ENCODE measurements at regions not wholly inside any gene's neighbourhood (a gene's known extent, or its start where the extent isn't known, plus 50 kb on each side); places are given as distances from the start of the nearest gene placed in this dataset.

DNA sequence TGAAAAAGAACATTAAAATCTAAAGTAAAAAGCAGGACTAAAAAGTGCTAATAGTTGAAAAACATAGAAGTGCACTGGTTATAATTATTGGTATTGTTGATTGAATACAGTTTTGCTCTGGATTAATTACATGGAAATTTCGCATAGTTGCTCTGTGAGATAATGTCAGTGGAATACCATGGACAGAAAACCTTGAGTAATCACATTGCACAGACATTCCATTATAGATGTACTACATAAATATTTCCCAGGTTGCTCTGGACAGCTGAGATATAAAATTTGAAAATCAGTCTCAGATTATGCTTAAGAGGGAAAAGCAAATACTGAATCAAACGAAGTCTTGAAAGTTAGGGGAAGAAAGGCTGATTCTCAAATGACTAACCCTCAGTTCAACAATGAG lies 439.3 kb upstream of the FLRT2 start:
- TF ChIP-seq, protein P1, sequence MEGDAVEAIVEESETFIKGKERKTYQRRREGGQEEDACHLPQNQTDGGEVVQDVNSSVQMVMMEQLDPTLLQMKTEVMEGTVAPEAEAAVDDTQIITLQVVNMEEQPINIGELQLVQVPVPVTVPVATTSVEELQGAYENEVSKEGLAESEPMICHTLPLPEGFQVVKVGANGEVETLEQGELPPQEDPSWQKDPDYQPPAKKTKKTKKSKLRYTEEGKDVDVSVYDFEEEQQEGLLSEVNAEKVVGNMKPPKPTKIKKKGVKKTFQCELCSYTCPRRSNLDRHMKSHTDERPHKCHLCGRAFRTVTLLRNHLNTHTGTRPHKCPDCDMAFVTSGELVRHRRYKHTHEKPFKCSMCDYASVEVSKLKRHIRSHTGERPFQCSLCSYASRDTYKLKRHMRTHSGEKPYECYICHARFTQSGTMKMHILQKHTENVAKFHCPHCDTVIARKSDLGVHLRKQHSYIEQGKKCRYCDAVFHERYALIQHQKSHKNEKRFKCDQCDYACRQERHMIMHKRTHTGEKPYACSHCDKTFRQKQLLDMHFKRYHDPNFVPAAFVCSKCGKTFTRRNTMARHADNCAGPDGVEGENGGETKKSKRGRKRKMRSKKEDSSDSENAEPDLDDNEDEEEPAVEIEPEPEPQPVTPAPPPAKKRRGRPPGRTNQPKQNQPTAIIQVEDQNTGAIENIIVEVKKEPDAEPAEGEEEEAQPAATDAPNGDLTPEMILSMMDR (IDR thresholded peaks at IDR 0.05; ENCODE audit: control insufficient read depth, insufficient read depth, low read depth, low read length, missing control alignments), result no peak
- no peak overlapping the region for H3K4me3 ChIP-seq (ENCODE audit: control insufficient read depth, low read depth, low read length)
- no peak for DNase-seq (ENCODE audit: low read depth)

DNA sequence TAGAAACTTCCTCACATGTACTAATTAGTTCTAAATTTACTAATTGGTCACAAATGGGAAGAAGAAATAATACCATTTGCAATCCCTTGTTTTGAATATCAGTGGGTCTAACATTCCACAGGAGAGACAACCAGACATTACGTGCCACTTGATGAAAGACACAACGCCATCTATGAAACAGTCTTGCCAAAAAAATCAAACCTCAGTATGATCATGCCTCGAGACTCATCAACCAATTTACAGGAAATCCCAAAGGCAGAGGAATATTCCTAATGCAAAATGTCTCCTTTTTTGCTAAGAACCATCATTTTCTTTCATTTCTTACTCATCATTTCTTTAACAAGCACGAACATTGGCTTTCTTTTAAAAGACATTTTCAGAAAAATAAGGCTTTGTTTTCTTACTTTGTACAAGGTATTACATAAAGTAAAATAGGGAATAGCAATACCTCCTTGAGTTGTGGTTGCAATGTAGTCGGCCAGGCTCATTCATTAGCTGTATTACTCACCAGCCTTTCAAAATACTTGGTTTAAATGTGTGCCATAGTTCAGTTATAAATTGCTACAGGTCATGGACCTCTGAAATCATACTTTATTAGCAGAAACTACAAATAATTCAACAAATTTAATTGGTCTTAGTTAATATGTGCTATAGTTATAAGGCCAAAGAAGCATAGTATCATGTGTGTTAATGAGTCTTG lies 436.2 kb upstream of the FLRT2 start:
- H3K4me3 ChIP-seq (ENCODE audit: control insufficient read depth, low read depth, low read length), result no peak overlapping the region
- peak; percentile 38 for DNase-seq (ENCODE audit: low read depth)
- TF ChIP-seq, protein P1 (IDR thresholded peaks at IDR 0.05; ENCODE audit: control insufficient read depth, insufficient read depth, low read depth, low read length, missing control alignments), result no peak

DNA sequence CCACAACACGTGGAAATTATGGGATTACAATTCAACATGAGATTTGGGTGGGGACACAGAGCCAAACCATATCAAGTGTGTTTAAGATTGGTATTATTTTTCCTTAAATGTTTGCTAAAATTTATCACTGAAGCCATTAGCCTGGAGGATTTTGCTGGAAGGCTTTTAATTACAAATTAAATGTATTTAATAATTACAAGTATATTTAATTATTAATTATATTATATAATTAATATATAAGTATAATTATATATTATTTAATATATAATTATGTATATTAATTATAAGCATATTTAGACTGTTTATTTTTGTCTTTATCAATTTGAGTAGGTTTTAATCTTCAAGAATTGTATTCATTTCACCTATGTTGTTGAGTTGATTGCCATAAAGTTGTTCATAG lies 427.4 kb upstream of the FLRT2 start:
- no peak overlapping the region for H3K4me3 ChIP-seq (ENCODE audit: control insufficient read depth, low read depth, low read length)
- TF ChIP-seq, protein P1 (IDR thresholded peaks at IDR 0.05; ENCODE audit: control insufficient read depth, insufficient read depth, low read depth, low read length, missing control alignments), result no peak
- no peak for DNase-seq (ENCODE audit: low read depth)

- no peak overlapping the region for H3K4me3 ChIP-seq (ENCODE audit: control insufficient read depth, low read depth, low read length)
- DNase-seq (ENCODE audit: low read depth), result no peak
These were observed 423.4 kb upstream of the FLRT2 start for GRCh38 chr14:85106506-85106905.

DNA sequence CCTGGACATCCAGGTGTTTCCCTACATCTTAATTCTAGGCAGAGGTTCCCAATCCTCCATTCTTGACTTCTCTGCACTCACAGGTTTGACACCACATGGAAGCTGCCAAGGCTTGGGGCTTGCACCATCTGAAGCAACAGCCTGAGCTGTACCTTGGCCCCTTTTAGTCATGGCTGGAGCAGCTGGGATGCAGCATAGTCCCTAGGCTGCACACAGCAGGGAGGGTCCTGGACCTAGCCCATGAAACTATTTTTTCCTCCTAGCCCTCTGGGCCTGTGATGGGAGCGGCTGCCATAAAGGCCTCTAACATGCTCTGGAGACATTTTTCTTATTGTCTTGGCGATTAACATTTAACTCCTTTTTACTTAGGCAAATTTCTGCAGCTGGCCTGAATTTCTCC lies 417.2 kb upstream of the FLRT2 start:
- no peak overlapping the region for H3K4me3 ChIP-seq (ENCODE audit: control insufficient read depth, low read depth, low read length)
- DNase-seq (ENCODE audit: low read depth), result no peak
- TF ChIP-seq, protein P1 (IDR thresholded peaks at IDR 0.05; ENCODE audit: control insufficient read depth, insufficient read depth, low read depth, low read length, missing control alignments), result no peak

More at GRCh38 chr14:85106506-85106905, 423.4 kb upstream of the FLRT2 start:
- TF ChIP-seq, protein P1 (IDR thresholded peaks at IDR 0.05; ENCODE audit: control insufficient read depth, insufficient read depth, low read depth, low read length, missing control alignments), result no peak

DNA sequence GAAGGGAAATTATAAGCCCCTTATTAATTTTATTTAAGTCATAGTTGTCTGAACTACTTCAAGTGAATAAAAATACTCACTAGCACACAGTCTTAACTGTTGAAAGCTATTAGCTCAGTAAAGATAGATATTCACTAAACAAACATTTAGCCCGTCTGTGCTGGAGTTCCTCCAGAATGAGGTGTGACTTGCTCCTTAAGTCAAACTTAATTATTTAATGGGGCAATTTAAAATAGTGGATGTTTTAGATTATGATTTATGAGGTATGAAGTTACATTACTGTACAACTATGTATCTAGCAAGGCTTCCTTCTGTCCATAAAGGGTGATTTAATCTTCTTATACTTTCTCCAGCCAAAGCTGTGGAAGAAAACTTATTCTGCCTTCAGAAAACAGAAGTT lies 414.0 kb upstream of the FLRT2 start:
- no peak for DNase-seq (ENCODE audit: low read depth)
- TF ChIP-seq, protein P1 (IDR thresholded peaks at IDR 0.05; ENCODE audit: control insufficient read depth, insufficient read depth, low read depth, low read length, missing control alignments), result no peak
- H3K4me3 ChIP-seq (ENCODE audit: control insufficient read depth, low read depth, low read length), result no peak overlapping the region
